Ovary (tissue), 3 donors: ENCODE measurements at regions not wholly inside any gene's neighbourhood (a gene's known extent, or its start where the extent isn't known, plus 50 kb on each side); places are given as distances from the start of the nearest gene placed in this dataset.

Experiments
- EP300 ChIP-seq: sonication (generic); formaldehyde crosslinking; IDR thresholded peaks from one replicate; pipeline ENCODE4 v1.6.1; 2017; ENCODE audit warnings: antibody characterized with exemption
- POLR2A ChIP-seq: fragments of 450-650 bp; IDR thresholded peaks from one replicate; pipeline ENCODE4 v1.6.1; 2017; ENCODE audit warnings: antibody characterized with exemption, mild to moderate bottlenecking, moderate library complexity
- TF ChIP-seq, protein P1 (sequence below), 3 donors: fragments of 450-650 bp in 2 of 3; fragments of 200-600 bp in 1 of 3; IDR thresholded peaks; one replicate each; pipeline versions ENCODE4 v1.5.1 to v1.8.0; 2016 to 2022; ENCODE audit warnings: antibody characterized with exemption in 3 of 3, mild to moderate bottlenecking in 1 of 3
- donor health status: DM: no; HTN: no; CAD: no.

- TF ChIP-seq, protein P1, sequence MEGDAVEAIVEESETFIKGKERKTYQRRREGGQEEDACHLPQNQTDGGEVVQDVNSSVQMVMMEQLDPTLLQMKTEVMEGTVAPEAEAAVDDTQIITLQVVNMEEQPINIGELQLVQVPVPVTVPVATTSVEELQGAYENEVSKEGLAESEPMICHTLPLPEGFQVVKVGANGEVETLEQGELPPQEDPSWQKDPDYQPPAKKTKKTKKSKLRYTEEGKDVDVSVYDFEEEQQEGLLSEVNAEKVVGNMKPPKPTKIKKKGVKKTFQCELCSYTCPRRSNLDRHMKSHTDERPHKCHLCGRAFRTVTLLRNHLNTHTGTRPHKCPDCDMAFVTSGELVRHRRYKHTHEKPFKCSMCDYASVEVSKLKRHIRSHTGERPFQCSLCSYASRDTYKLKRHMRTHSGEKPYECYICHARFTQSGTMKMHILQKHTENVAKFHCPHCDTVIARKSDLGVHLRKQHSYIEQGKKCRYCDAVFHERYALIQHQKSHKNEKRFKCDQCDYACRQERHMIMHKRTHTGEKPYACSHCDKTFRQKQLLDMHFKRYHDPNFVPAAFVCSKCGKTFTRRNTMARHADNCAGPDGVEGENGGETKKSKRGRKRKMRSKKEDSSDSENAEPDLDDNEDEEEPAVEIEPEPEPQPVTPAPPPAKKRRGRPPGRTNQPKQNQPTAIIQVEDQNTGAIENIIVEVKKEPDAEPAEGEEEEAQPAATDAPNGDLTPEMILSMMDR (IDR thresholded peaks at IDR 0.05) = peak; percentile 15 to 48 (median 43)
- TF ChIP-seq POLR2A (no peak), EP300 (no peak)
Measured at GRCh38 chr18:46281185-46282176, 177.3 kb downstream of the HAUS1 start.
